Esophagus squamous epithelium (tissue), 4 donors: ENCODE measurements at regions not wholly inside any gene's neighbourhood (a gene's known extent, or its start where the extent isn't known, plus 50 kb on each side); places are given as distances from the start of the nearest gene placed in this dataset.

Source experiments
- POLR2A ChIP-seq, 4 donors: fragments of 450-650 bp; IDR thresholded peaks; one replicate each; pipeline ENCODE4 v1.6.1; 2017; ENCODE audit warnings: antibody characterized with exemption in 4 of 4, mild to moderate bottlenecking in 4 of 4, moderate library complexity in 3 of 4
- TF ChIP-seq, protein P1 (sequence below), 6 experiments: fragments of 450-650 bp in 4 of 6; fragments of 200-600 bp in 2 of 6; sonication (generic) in 2 of 6; IDR thresholded peaks; one replicate each; pipeline ENCODE4 v1.5.1; 2016 to 2019; ENCODE audit warnings: antibody characterized with exemption in 6 of 6, mild to moderate bottlenecking in 4 of 6, moderate library complexity in 4 of 6

DNA sequence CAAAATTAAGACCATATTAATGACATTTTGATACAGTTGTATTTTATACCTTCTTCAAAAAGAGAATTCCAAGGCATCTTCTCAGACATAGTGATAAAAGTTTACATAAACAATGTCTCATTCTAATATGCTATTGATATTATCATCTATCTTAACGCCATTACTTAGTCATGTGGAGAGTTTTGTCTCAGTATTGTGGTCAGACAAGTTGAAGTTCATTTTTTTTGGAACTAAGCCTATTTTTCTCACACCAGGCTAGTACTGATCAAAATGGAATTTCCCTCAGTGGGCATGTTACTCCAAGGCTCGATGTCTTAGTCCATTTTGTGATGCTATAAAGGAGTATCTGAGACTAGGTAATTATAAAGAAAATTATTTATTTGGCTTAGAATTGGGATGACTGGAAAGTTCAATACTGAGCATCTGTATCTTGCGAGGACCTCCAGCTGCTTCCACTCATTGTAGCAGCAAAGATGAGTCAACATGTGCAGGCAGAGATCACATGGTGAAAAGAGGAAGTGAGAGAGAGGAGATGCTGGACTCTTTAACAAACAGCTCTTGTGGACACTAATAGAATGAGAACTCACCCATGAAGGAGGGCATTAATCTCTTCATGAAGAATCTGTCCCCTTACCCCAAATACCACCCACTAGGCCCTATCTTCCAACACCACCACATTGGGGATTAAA lies 825.5 kb upstream of the MANEA start:
- TF ChIP-seq, protein P1, sequence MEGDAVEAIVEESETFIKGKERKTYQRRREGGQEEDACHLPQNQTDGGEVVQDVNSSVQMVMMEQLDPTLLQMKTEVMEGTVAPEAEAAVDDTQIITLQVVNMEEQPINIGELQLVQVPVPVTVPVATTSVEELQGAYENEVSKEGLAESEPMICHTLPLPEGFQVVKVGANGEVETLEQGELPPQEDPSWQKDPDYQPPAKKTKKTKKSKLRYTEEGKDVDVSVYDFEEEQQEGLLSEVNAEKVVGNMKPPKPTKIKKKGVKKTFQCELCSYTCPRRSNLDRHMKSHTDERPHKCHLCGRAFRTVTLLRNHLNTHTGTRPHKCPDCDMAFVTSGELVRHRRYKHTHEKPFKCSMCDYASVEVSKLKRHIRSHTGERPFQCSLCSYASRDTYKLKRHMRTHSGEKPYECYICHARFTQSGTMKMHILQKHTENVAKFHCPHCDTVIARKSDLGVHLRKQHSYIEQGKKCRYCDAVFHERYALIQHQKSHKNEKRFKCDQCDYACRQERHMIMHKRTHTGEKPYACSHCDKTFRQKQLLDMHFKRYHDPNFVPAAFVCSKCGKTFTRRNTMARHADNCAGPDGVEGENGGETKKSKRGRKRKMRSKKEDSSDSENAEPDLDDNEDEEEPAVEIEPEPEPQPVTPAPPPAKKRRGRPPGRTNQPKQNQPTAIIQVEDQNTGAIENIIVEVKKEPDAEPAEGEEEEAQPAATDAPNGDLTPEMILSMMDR (IDR thresholded peaks at IDR 0.05), result no peak
- TF ChIP-seq POLR2A (IDR thresholded peaks at IDR 0.05), result no peak
